Activated T-cell treated with anti-CD3 and anti-CD28 coated beads, Interleukin-2, amount 50 U/mL, for 1 hour (primary cell): ENCODE measurements at regions not wholly inside any gene's neighbourhood (a gene's known extent, or its start where the extent isn't known, plus 50 kb on each side); places are given as distances from the start of the nearest gene placed in this dataset.
"Not testable (repeated sequence)": the region's sequence is repeated elsewhere in the genome, so short reads cannot be mapped to it uniquely, and the experiment has no call there.

ENCODE experiments used
- DNase-seq: peaks from one replicate; pipeline ENCODE4 v3.0.0-alpha.2; 2020

GRCh38 chr4:19575924-19576323 is 675.8 kb upstream of the SLIT2 start:
- DNase-seq: no peak

GRCh38 chr4:19566041-19566440 is 685.7 kb upstream of the SLIT2 start:
- no peak for DNase-seq

GRCh38 chr4:19562456-19562855 is 689.2 kb upstream of the SLIT2 start:
- DNase-seq: no peak

- no peak for DNase-seq
Observed at GRCh38 chr4:19557161-19557560, 694.5 kb upstream of the SLIT2 start.

- not testable (repeated sequence) for DNase-seq
Observed at GRCh38 chr4:19556276-19556675, 695.4 kb upstream of the SLIT2 start.

- DNase-seq: no peak
Observed at GRCh38 chr4:19547463-19547862, 704.2 kb upstream of the SLIT2 start.

GRCh38 chr4:19544446-19545125 is 707.1 kb upstream of the SLIT2 start:
- no peak for DNase-seq

GRCh38 chr4:19540859-19541540 is 710.7 kb upstream of the SLIT2 start:
- DNase-seq: no peak

- no peak for DNase-seq
Observed at GRCh38 chr4:19539201-19539600, 712.5 kb upstream of the SLIT2 start.

GRCh38 chr4:19534159-19534558 is 717.5 kb upstream of the SLIT2 start:
- no peak for DNase-seq

GRCh38 chr4:19531906-19532848 is 719.5 kb upstream of the SLIT2 start:
- DNase-seq: no peak

GRCh38 chr4:19523964-19524363 is 727.7 kb upstream of the SLIT2 start:
- no peak for DNase-seq

- no peak for DNase-seq
Observed at GRCh38 chr4:19522966-19523365, 728.7 kb upstream of the SLIT2 start.

GRCh38 chr4:19520939-19521520 is 730.7 kb upstream of the SLIT2 start:
- DNase-seq: no peak

GRCh38 chr4:19514276-19515070 is 737.2 kb upstream of the SLIT2 start:
- no peak for DNase-seq

GRCh38 chr4:19512086-19512485 is 739.6 kb upstream of the SLIT2 start:
- no peak for DNase-seq

GRCh38 chr4:19510993-19511392 is 740.7 kb upstream of the SLIT2 start:
- no peak for DNase-seq

GRCh38 chr4:19508442-19508841 is 743.3 kb upstream of the SLIT2 start:
- DNase-seq: no peak

- DNase-seq: no peak
Observed at GRCh38 chr4:19497705-19498104, 754.0 kb upstream of the SLIT2 start.

- DNase-seq: no peak
Observed at GRCh38 chr4:19496756-19497155, 754.9 kb upstream of the SLIT2 start.

GRCh38 chr4:19494961-19495360 is 756.7 kb upstream of the SLIT2 start:
- DNase-seq: no peak

- DNase-seq: no peak
Observed at GRCh38 chr4:19492606-19493005, 759.1 kb upstream of the SLIT2 start.
